ENCODE measurements at regions not wholly inside any gene's neighbourhood (a gene's known extent, or its start where the extent isn't known, plus 50 kb on each side); places are given as distances from the start of the nearest gene placed in this dataset.
"Not testable (repeated sequence)": the region's sequence is repeated elsewhere in the genome, so short reads cannot be mapped to it uniquely, and the experiment has no call there.

GRCh38 chr5:1958211-1959010 is 75.7 kb upstream of the IRX4 start:
- Histone ChIP-seq H3K9me3 (no peaks in the 10 kb centered on the region), H3K4me3 (no peak overlapping the region), H3K4me1 (no peaks in the 10 kb centered on the region), H3K27ac (no peak overlapping the region), H3K36me3 (no peaks in the 10 kb centered on the region), H3K27me3 (no peaks in the 10 kb centered on the region)
- in situ Hi-C loops (cut with MboI; ENCODE audit: low sequenced_read_pairs in 4 of 4), result no loop called here
- TF ChIP-seq POLR2A (IDR thresholded peaks at IDR 0.05), result no peak
- TF ChIP-seq CTCF (IDR thresholded peaks at IDR 0.05 in 4 of 5, conservative IDR thresholded peaks at IDR 0.05 in 1 of 5), result no peak
- ATAC-seq (no peak), DNase-seq (no peak)
- intact Hi-C loops (cut with DNase I; ENCODE audit: low total_unique reads), result no loop called here

GRCh38 chr5:1955586-1955985 is 72.9 kb upstream of the IRX4 start:
- H3K4me1 ChIP-seq, result no peaks in the 10 kb centered on the region
- no peak overlapping the region for H3K27ac ChIP-seq
- no peaks in the 10 kb centered on the region for H3K9me3 ChIP-seq
- no peak overlapping the region for H3K4me3 ChIP-seq
- ATAC-seq (no peak), DNase-seq (no peak)
- in situ Hi-C loops (cut with MboI; ENCODE audit: low sequenced_read_pairs in 4 of 4), result no loop called here
- H3K27me3 ChIP-seq, result no peaks in the 10 kb centered on the region
- intact Hi-C loops (cut with DNase I; ENCODE audit: low total_unique reads), result no loop called here
- H3K36me3 ChIP-seq, result no peaks in the 10 kb centered on the region
- no peak for TF ChIP-seq CTCF (IDR thresholded peaks at IDR 0.05 in 4 of 5, conservative IDR thresholded peaks at IDR 0.05 in 1 of 5)
- no peak for TF ChIP-seq POLR2A (IDR thresholded peaks at IDR 0.05)

GRCh38 chr5:1953710-1954109 is 71.0 kb upstream of the IRX4 start:
- H3K4me1 ChIP-seq; in situ Hi-C loops (cut with MboI; ENCODE audit: low sequenced_read_pairs in 4 of 4); intact Hi-C loops (cut with DNase I; ENCODE audit: low total_unique reads); H3K36me3 ChIP-seq; H3K4me3 ChIP-seq; ATAC-seq; DNase-seq; H3K27ac ChIP-seq; H3K9me3 ChIP-seq; H3K27me3 ChIP-seq: not testable (repeated sequence)

- Histone ChIP-seq H3K27me3 (no peaks in the 10 kb centered on the region), H3K4me1 (no peaks in the 10 kb centered on the region), H3K36me3 (no peaks in the 10 kb centered on the region), H3K4me3 (no peak overlapping the region), H3K27ac (no peak overlapping the region), H3K9me3 (no peaks in the 10 kb centered on the region)
- in situ Hi-C loops (cut with MboI; ENCODE audit: low sequenced_read_pairs in 4 of 4), result no loop called here
- intact Hi-C loops (cut with DNase I; ENCODE audit: low total_unique reads), result no loop called here
- TF ChIP-seq POLR2A (IDR thresholded peaks at IDR 0.05), result no peak
- TF ChIP-seq CTCF (IDR thresholded peaks at IDR 0.05 in 4 of 5, conservative IDR thresholded peaks at IDR 0.05 in 1 of 5), result no peak
- DNase-seq, result no peak
- ATAC-seq, result no peak
Measured at GRCh38 chr5:1952444-1953099, 69.8 kb upstream of the IRX4 start.

GRCh38 chr5:1952021-1952420 is 69.3 kb upstream of the IRX4 start:
- Histone ChIP-seq H3K36me3 (no peaks in the 10 kb centered on the region), H3K27ac (no peak overlapping the region), H3K4me3 (no peak overlapping the region), H3K4me1 (no peaks in the 10 kb centered on the region), H3K9me3 (no peaks in the 10 kb centered on the region), H3K27me3 (no peaks in the 10 kb centered on the region)
- no peak for TF ChIP-seq CTCF (IDR thresholded peaks at IDR 0.05 in 4 of 5, conservative IDR thresholded peaks at IDR 0.05 in 1 of 5)
- no peak for TF ChIP-seq POLR2A (IDR thresholded peaks at IDR 0.05)
- in situ Hi-C loops (cut with MboI; ENCODE audit: low sequenced_read_pairs in 4 of 4), result no loop called here
- no peak for DNase-seq
- intact Hi-C loops (cut with DNase I; ENCODE audit: low total_unique reads), result no loop called here
- ATAC-seq, result no peak
